WTC11 (cell line): ENCODE measurements at regions not wholly inside any gene's neighbourhood (a gene's known extent, or its start where the extent isn't known, plus 50 kb on each side); places are given as distances from the start of the nearest gene placed in this dataset.

Experiments used
- ATF1 ChIP-seq: sonication (generic); formaldehyde crosslinking; IDR thresholded peaks from 2 replicates; pipeline ENCODE4 v1.8.1; 2023; ENCODE audit warnings: mild to moderate bottlenecking, moderate library complexity, missing genetic modification reagents
- CREB1 ChIP-seq: sonication (generic); formaldehyde crosslinking; IDR thresholded peaks from 2 replicates; pipeline ENCODE4 v1.8.0; 2023; ENCODE audit warnings: mild to moderate bottlenecking, missing genetic modification reagents
- ETV6 ChIP-seq: sonication (generic); formaldehyde crosslinking; IDR thresholded peaks from 2 replicates; pipeline ENCODE4 v1.8.1; 2022; ENCODE audit warnings: mild to moderate bottlenecking, missing genetic modification reagents
- FOXJ3 ChIP-seq: sonication (generic); formaldehyde crosslinking; IDR thresholded peaks from 2 replicates; pipeline ENCODE4 v1.9.0; 2021; ENCODE audit warnings: missing genetic modification reagents, mild to moderate bottlenecking, borderline replicate concordance
- NR3C1 ChIP-seq: sonication (generic); formaldehyde crosslinking; conservative IDR thresholded peaks from 2 replicates; pipeline ENCODE4 v1.8.1; 2023; ENCODE audit warnings: low read depth, mild to moderate bottlenecking, missing genetic modification reagents
- SP1 ChIP-seq: sonication (generic); formaldehyde crosslinking; conservative IDR thresholded peaks from 2 replicates; pipeline ENCODE4 v1.8.1; 2022; ENCODE audit warnings: missing genetic modification reagents
- TCF7 ChIP-seq: sonication (generic); formaldehyde crosslinking; IDR thresholded peaks from 2 replicates; pipeline ENCODE4 v1.8.0; 2022; ENCODE audit warnings: mild to moderate bottlenecking, low read depth, missing genetic modification reagents, moderate library complexity
- TEAD4 ChIP-seq: sonication (generic); formaldehyde crosslinking; IDR thresholded peaks from 2 replicates; pipeline ENCODE4 v1.8.0; 2022; ENCODE audit warnings: mild to moderate bottlenecking, missing genetic modification reagents
- ZNF423 ChIP-seq: fragments of 250-450 bp; sonication (Bioruptor Pico); IDR thresholded peaks from 2 replicates; pipeline ENCODE4 v2.1.2; 2022; ENCODE audit warnings: mild to moderate bottlenecking, moderate library complexity
- TF ChIP-seq, protein P1 (sequence below): fragments of 200-600 bp; IDR thresholded peaks from 2 replicates; pipeline ENCODE4 v1.8.0; 2022; ENCODE audit warnings: antibody characterized with exemption
- TF ChIP-seq, protein P2 (sequence below): sonication (generic); formaldehyde crosslinking; IDR thresholded peaks from 2 replicates; pipeline ENCODE4 v1.8.1; 2023; ENCODE audit warnings: mild to moderate bottlenecking, missing genetic modification reagents, moderate library complexity

- no peak for TF ChIP-seq ZNF423 (CRISPR knock-in tag)
- TF ChIP-seq SP1: no peak
- TF ChIP-seq, protein P1, sequence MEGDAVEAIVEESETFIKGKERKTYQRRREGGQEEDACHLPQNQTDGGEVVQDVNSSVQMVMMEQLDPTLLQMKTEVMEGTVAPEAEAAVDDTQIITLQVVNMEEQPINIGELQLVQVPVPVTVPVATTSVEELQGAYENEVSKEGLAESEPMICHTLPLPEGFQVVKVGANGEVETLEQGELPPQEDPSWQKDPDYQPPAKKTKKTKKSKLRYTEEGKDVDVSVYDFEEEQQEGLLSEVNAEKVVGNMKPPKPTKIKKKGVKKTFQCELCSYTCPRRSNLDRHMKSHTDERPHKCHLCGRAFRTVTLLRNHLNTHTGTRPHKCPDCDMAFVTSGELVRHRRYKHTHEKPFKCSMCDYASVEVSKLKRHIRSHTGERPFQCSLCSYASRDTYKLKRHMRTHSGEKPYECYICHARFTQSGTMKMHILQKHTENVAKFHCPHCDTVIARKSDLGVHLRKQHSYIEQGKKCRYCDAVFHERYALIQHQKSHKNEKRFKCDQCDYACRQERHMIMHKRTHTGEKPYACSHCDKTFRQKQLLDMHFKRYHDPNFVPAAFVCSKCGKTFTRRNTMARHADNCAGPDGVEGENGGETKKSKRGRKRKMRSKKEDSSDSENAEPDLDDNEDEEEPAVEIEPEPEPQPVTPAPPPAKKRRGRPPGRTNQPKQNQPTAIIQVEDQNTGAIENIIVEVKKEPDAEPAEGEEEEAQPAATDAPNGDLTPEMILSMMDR: no peak
- no peak for TF ChIP-seq TEAD4 (CRISPR knock-in tag)
- TF ChIP-seq, protein P2, sequence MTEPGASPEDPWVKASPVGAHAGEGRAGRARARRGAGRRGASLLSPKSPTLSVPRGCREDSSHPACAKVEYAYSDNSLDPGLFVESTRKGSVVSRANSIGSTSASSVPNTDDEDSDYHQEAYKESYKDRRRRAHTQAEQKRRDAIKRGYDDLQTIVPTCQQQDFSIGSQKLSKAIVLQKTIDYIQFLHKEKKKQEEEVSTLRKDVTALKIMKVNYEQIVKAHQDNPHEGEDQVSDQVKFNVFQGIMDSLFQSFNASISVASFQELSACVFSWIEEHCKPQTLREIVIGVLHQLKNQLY: no peak
- TF ChIP-seq CREB1 (CRISPR knock-in tag): no peak
- TF ChIP-seq NR3C1 (CRISPR knock-in tag): no peak
- TF ChIP-seq ETV6 (CRISPR knock-in tag): no peak
- TF ChIP-seq TCF7: no peak
- no peak for TF ChIP-seq FOXJ3 (CRISPR knock-in tag)
- no peak for TF ChIP-seq ATF1 (CRISPR knock-in tag)
Measured at GRCh38 chr5:24367216-24367615, 277.6 kb downstream of the CDH10 start.
